GM12875 (cell line): ENCODE measurements at regions not wholly inside any gene's neighbourhood (a gene's known extent, or its start where the extent isn't known, plus 50 kb on each side); places are given as distances from the start of the nearest gene placed in this dataset.

ENCODE experiments used
- H3K4me3 ChIP-seq: one replicate; pipeline ENCODE4 v1.5.1; 2011; ENCODE audit warnings: low read depth, low read length, control low read depth
- CTCF ChIP-seq: IDR thresholded peaks from 2 replicates; pipeline ENCODE4 v1.5.1; 2011; ENCODE audit warnings: low read depth, mild to moderate bottlenecking, control low read depth, inconsistent platforms, low read length, moderate library complexity, borderline replicate concordance; ENCODE audit not compliant: insufficient read depth

- H3K4me3 ChIP-seq = no peak overlapping the region
- TF ChIP-seq CTCF = no peak
Observed at GRCh38 chr2:8120506-8120860, 561.4 kb upstream of the ID2 start.

GRCh38 chr2:8121022-8121825 is 560.6 kb upstream of the ID2 start:
- TF ChIP-seq CTCF = no peak
- H3K4me3 ChIP-seq = no peak overlapping the region

DNA sequence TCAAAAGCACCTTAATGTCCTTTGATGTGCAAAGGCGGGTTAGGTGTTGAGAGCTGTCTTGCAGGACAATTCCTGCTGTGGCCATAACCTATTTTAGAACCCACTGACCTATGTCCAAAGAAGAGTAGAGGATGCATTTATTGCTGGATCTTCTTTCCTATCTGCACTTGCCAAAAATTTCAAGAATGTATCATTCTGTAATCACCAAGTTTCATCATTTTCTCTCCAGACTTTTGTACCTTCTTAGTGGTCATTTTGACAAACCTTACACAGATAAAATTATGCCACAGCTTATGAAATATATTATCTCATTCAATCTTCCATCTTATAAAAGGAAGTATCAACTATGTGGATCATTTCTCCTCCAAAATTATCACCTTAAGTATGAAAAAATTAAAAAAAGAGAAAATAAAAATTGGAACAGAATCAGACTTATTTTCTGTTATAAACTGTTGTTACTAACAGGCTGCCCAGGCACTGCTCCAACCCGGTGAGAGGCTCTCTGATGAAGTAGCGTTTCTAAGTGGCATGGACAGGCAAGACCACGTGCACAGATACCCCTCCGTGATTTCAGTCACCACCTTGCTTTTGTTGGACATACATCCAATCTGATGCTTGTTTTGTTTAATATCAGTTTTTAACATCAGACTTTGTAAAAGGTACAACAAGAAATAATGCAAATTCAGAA is 559.9 kb upstream of the ID2 start:
- no peak for TF ChIP-seq CTCF
- no peak overlapping the region for H3K4me3 ChIP-seq

DNA sequence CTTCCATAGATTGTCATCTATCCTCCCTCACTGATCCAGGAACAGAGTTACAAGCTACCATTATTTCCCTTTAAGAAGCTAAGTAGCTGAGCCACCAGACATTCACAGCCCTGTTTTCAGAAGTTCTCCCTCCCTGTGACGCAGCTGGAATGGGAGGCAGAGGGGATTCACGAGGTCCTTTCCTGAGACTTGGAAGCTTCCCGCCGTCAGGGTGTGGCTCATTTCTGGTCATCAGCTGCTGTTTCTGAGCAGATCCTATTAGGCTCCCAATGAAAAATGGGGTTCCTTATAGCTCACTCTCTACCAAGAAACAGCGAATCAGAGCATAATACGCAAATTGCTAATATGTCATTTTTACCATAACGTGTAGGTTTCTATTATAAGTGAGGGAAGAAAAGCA is 559.3 kb upstream of the ID2 start:
- no peak for TF ChIP-seq CTCF
- H3K4me3 ChIP-seq = no peak overlapping the region

DNA sequence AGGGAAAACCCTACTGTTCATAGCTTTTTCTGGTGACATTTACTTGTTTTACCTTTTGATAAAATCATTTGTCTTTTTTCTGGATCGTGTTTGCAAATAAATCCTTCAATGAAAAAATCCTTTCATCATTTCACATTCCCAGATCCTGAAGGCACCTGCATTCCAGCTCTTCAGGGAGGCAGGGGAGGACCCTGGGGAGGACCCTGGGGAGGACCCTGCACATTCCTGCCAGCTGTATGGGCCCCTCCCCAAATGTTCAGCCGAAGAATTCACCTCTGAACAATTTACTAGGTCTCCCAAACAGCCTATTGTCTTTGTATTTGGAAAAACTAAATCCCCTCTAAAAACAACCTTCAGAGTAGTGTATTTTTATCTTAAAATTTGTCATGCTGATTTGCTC is 558.4 kb upstream of the ID2 start:
- no peak for TF ChIP-seq CTCF
- no peak overlapping the region for H3K4me3 ChIP-seq

GRCh38 chr2:8125741-8126711 is 555.8 kb upstream of the ID2 start:
- H3K4me3 ChIP-seq = no peak overlapping the region
- no peak for TF ChIP-seq CTCF
